Pancreas (tissue), 10 donors: ENCODE measurements at regions not wholly inside any gene's neighbourhood (a gene's known extent, or its start where the extent isn't known, plus 50 kb on each side); places are given as distances from the start of the nearest gene placed in this dataset.
A peak's percentile ranks its signal among the peaks of the same experiment; 100 is the strongest.
"Not testable (repeated sequence)": the region's sequence is repeated elsewhere in the genome, so short reads cannot be mapped to it uniquely, and the experiment has no call there.

Experiments
- ATAC-seq, 4 donors: fragments of 200-7000 bp; cut with Tn5 transposase; one replicate each; pipeline versions ENCODE4 v1.8.0 to v1.9.1; 2020; ENCODE audit warnings: mild to moderate bottlenecking in 4 of 4, moderate library complexity in 4 of 4
- DNase-seq, 6 donors: peaks; one replicate each; pipeline ENCODE4 v3.0.0-alpha.2; 2020
- FAIRE-seq: peaks from 2 replicates; lab custom pipeline; 2012; peaks lifted over from hg19 to GRCh38; lab: Jason Lieb, UNC
- H3K27ac ChIP-seq, 4 donors: fragments of 200-600 bp; sonication (generic); 1 replicate in 3 of 4; 2 replicates in 1 of 4; pipeline versions ENCODE4 v1.5.0 to v1.8.0; 2020
- H3K27me3 ChIP-seq, 4 donors: fragments of 200-600 bp; one replicate each; pipeline ENCODE4 v1.8.0; 2021
- H3K36me3 ChIP-seq, 3 donors: fragments of 200-600 bp; sonication (generic) in 1 of 3; one replicate each; pipeline versions ENCODE4 v1.5.0 to v1.8.0; 2020 to 2021
- H3K4me1 ChIP-seq, 3 donors: fragments of 200-600 bp; one replicate each; pipeline ENCODE4 v1.8.0; 2021
- H3K4me3 ChIP-seq, 4 donors: fragments of 200-600 bp; sonication (generic) in 2 of 4; one replicate each; pipeline versions ENCODE4 v1.5.0 to v1.8.0; 2020 to 2021
- H3K9me3 ChIP-seq, 4 donors: fragments of 200-600 bp; one replicate each; pipeline ENCODE4 v1.8.0; 2021
- WGBS, 2 donors: extraction: QIAGEN DNeasy Blood & Tissue Kit; methylation state at CpG; one replicate each; pipeline ENCODE4 v1.1.7; 2013; 5-methylcytosine and 5-hydroxymethylcytosine counted together
- intact Hi-C, 3 donors: fragments of 100-400 bp; cut with DNase I; formaldehyde crosslinking; loops; one replicate each; pipeline versions ENCODE4 v1.11.1 to v1.14.2; 2022
- TF ChIP-seq, protein P1 (sequence below), 4 donors: fragments of 200-600 bp; sonication (generic) in 3 of 4; IDR thresholded peaks; one replicate each; pipeline versions ENCODE4 v1.5.0 to v1.8.0; 2021; ENCODE audit warnings: antibody characterized with exemption in 4 of 4
- donor health status: healthy with polysubstance abuse.
- donor health status: DM: no; HTN: no; CAD: no; lungs with moderate emphysema.
- donor health status: DM: no; HTN: no; CAD: no.
- donor health status: control.
- donor health status: control.
- donor health status: Bipolar disorder and iron deficiency.
- donor health status: DM: yes; HTN: yes; CAD: no.
- donor health status: DM: no; HTN: no; CAD: no.
- donor health status: DM: no; HTN: no; CAD: no.
- donor health status: DM: yes; HTN: yes; CAD: no.

DNA sequence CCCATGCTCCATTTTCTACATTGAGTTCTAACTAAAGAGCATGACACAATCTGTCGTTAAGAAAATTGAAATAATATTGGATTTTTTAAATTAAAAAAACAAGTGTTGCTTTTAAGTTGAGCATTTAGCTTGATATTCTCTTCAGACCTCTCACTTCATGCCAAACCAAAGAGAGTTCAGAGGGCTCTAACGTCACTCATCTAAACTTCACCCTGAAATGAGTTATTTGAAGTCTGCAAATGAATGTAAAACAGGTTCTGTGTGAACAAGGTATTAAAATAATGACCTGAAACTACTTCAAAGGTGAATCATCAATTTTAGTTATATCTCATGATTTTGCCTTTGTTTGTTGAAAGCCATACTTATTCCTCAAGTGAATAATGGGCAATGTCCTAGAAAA, 61.8 kb downstream of the MRPL57 start:
- no peaks in the 10 kb centered on the region for H3K4me1 ChIP-seq
- H3K4me3 ChIP-seq, result no peak overlapping the region
- no peak for ATAC-seq
- FAIRE-seq, result no peak
- H3K36me3 ChIP-seq, result no peaks in the 10 kb centered on the region
- H3K9me3 ChIP-seq, result no peaks in the 10 kb centered on the region
- no peaks in the 10 kb centered on the region for H3K27me3 ChIP-seq
- H3K27ac ChIP-seq, result no peak overlapping the region
- WGBS, 2 donors, result 39 to 60% methylated on average over 2 of the region's 2 CpGs
- intact Hi-C loops, result no loop called here
- TF ChIP-seq, protein P1, sequence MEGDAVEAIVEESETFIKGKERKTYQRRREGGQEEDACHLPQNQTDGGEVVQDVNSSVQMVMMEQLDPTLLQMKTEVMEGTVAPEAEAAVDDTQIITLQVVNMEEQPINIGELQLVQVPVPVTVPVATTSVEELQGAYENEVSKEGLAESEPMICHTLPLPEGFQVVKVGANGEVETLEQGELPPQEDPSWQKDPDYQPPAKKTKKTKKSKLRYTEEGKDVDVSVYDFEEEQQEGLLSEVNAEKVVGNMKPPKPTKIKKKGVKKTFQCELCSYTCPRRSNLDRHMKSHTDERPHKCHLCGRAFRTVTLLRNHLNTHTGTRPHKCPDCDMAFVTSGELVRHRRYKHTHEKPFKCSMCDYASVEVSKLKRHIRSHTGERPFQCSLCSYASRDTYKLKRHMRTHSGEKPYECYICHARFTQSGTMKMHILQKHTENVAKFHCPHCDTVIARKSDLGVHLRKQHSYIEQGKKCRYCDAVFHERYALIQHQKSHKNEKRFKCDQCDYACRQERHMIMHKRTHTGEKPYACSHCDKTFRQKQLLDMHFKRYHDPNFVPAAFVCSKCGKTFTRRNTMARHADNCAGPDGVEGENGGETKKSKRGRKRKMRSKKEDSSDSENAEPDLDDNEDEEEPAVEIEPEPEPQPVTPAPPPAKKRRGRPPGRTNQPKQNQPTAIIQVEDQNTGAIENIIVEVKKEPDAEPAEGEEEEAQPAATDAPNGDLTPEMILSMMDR (IDR thresholded peaks at IDR 0.05), result no peak
- DNase-seq, result no peak

DNA sequence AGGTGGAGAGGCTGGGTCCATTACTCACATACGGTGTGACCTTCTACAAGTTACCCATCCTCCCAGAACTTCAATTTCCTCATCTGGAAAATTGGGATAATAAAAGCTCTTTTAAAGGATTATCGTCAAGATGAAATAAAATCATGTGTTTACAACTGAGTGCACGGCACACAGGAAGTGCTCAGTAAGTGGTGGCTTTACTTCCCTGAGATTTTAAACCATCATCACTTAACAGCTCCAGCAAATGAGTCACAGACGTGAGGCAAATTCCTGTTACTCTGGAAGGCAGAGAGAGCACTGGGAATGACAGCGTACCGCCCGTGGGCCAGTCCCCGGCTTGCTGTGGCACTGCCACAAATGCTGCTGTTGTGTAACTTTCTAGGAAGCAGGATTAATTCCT, 64.1 kb downstream of the MRPL57 start:
- TF ChIP-seq, protein P1 (IDR thresholded peaks at IDR 0.05), result no peak

GRCh38 chr13:21242236-21242635, 65.8 kb downstream of the MRPL57 start:
- Histone ChIP-seq H3K4me3 (no peak overlapping the region), H3K36me3 (no peaks in the 10 kb centered on the region), H3K27ac (no peak overlapping the region), H3K27me3 (no peaks in the 10 kb centered on the region), H3K4me1 (no peaks in the 10 kb centered on the region), H3K9me3 (no peaks in the 10 kb centered on the region)
- 81 to 85% methylated on average over 9 of the region's 9 CpGs for WGBS, 2 donors
- FAIRE-seq, result no peak
- DNase-seq, result no peak
- ATAC-seq, result no peak
- intact Hi-C loops, result no loop called here
- TF ChIP-seq, protein P1 (IDR thresholded peaks at IDR 0.05), result no peak

More for the DNA sequence above, 64.1 kb downstream of the MRPL57 start:
- no peak overlapping the region for H3K27ac ChIP-seq
- FAIRE-seq (no peak), DNase-seq (no peak), ATAC-seq (peak in 1 of 4 donors; percentile 35)
- no peaks in the 10 kb centered on the region for H3K9me3 ChIP-seq
- H3K4me1 ChIP-seq, result no peaks in the 10 kb centered on the region
- H3K4me3 ChIP-seq, result no peak overlapping the region
- no peaks in the 10 kb centered on the region for H3K36me3 ChIP-seq
- no peaks in the 10 kb centered on the region for H3K27me3 ChIP-seq
- 55 to 64% methylated on average over 8 of the region's 8 CpGs for WGBS, 2 donors
- intact Hi-C loops, result no loop called here

DNA sequence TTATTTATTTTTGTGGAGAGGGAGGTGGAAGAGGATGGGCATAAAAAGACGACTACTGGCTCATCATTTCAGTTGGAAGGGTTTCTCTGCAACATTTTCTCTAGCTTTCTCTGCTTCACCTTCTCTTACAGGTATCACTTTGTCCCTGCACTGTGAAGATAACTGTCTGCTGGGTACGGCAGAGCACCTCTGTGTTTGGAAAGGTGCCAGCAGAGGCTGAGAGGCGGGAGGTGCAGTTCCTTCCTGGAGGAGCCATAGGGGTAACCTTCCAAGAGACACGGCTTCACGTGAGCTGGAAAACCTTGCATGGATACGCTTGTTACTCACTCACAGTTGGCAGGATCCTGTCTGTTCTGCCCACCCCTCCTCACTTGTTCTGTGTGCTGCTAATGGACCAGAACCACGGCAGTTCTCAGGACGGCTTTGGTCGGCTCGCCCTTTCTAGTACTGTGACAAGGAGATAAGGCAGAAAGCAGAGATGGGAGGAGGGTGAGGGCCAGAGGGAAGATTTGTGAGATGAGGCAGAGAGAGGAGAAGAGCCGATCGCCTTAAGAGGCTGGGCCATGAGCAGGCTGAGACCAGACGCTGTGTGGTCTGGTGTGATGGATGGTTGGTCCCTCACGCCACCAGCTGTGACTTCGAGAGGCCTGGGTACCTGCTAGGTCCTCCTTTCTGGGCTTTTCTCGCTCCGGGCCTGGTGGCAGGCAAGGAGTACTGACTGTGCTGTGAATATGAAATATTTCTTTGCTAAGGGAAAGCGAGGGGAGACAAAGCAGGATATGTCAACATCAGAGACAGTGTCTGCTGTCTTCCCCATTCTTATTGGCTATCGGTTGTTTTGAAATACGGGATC, 66.8 kb downstream of the MRPL57 start:
- peak in 3 of 4 donors; percentile 46 to 68 (median 63) for ATAC-seq
- Histone ChIP-seq H3K27me3 (no peaks in the 10 kb centered on the region), H3K9me3 (no peaks in the 10 kb centered on the region), H3K4me3 (no peak overlapping the region), H3K36me3 (no peaks in the 10 kb centered on the region), H3K4me1 (no peaks in the 10 kb centered on the region), H3K27ac (no peak overlapping the region)
- 36 to 40% methylated on average over 20 of the region's 20 CpGs for WGBS, 2 donors
- TF ChIP-seq, protein P1 (IDR thresholded peaks at IDR 0.05), result no peak
- peak in 1 of 6 donors; percentile 31 for DNase-seq
- intact Hi-C loops, result no loop called here
- FAIRE-seq, result no peak

DNA sequence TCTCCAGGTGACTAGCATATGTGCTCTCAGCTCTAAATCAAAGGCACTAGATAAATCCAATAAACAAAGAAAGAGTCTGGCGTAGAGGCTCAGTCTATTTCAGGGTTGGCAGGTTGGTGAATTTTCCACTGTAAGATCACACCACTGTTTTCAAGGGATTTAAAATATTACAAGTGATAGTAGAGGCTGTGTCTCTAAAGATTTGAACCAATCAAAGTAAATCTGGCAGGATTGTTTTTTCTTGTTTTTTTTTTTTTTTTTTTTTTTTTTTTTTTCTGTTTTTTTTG, 67.4 kb downstream of the MRPL57 start:
- H3K9me3 ChIP-seq, ATAC-seq, H3K27ac ChIP-seq, FAIRE-seq, H3K27me3 ChIP-seq, DNase-seq, H3K4me3 ChIP-seq, H3K4me1 ChIP-seq, H3K36me3 ChIP-seq, intact Hi-C loops: not testable (repeated sequence)
- WGBS, 2 donors, result 25 to 38% methylated on average over 1 of the region's 1 CpG
